VCaP (cell line): ENCODE measurements at regions not wholly inside any gene's neighbourhood (a gene's known extent, or its start where the extent isn't known, plus 50 kb on each side); places are given as distances from the start of the nearest gene placed in this dataset.
"Not testable (repeated sequence)": the region's sequence is repeated elsewhere in the genome, so short reads cannot be mapped to it uniquely, and the experiment has no call there.

Experiments
- H3K27ac ChIP-seq: fragments of 450-650 bp; 2 replicates; pipeline ENCODE4 v1.5.1; 2017
- CTCF ChIP-seq: fragments of 450-650 bp; conservative IDR thresholded peaks from 2 replicates; pipeline ENCODE4 v1.5.1; 2017; ENCODE audit warnings: mild to moderate bottlenecking, moderate library complexity

- H3K27ac ChIP-seq: no peak overlapping the region
- no peak for TF ChIP-seq CTCF
These were observed 621.5 kb upstream of the SEMA6D start for GRCh38 chr15:47095833-47096232.

GRCh38 chr15:47098526-47098925, 618.8 kb upstream of the SEMA6D start:
- H3K27ac ChIP-seq: not testable (repeated sequence)

- H3K27ac ChIP-seq: not testable (repeated sequence)
These were observed 617.5 kb upstream of the SEMA6D start for GRCh38 chr15:47099801-47100200.

GRCh38 chr15:47108800-47109199, 608.5 kb upstream of the SEMA6D start:
- H3K27ac ChIP-seq: not testable (repeated sequence)

- H3K27ac ChIP-seq: no peak overlapping the region
- TF ChIP-seq CTCF: 0 out of 2 replicates have a peak, but pooled peaks have one; percentile 14
These were observed 600.6 kb upstream of the SEMA6D start for GRCh38 chr15:47116698-47117097.

GRCh38 chr15:47119349-47119748, 598.0 kb upstream of the SEMA6D start:
- TF ChIP-seq CTCF: no peak
- no peak overlapping the region for H3K27ac ChIP-seq

- TF ChIP-seq CTCF: no peak
- no peak overlapping the region for H3K27ac ChIP-seq
These were observed 592.7 kb upstream of the SEMA6D start for GRCh38 chr15:47124430-47125102.

- no peak for TF ChIP-seq CTCF
- no peak overlapping the region for H3K27ac ChIP-seq
These were observed 588.3 kb upstream of the SEMA6D start for GRCh38 chr15:47129033-47129432.

- not testable (repeated sequence) for H3K27ac ChIP-seq
These were observed 585.9 kb upstream of the SEMA6D start for GRCh38 chr15:47131450-47131849.

GRCh38 chr15:47135267-47135666, 582.0 kb upstream of the SEMA6D start:
- no peak for TF ChIP-seq CTCF
- H3K27ac ChIP-seq: no peak overlapping the region
